Activated effector memory CD4-positive, alpha-beta T cell treated with anti-CD3 and anti-CD28 coated beads, Interleukin-2, amount 50 U/mL, for 16 hours (primary cell): ENCODE measurements at regions not wholly inside any gene's neighbourhood (a gene's known extent, or its start where the extent isn't known, plus 50 kb on each side); places are given as distances from the start of the nearest gene placed in this dataset.

Experiments used
- DNase-seq: peaks from one replicate; pipeline ENCODE4 v3.0.0-alpha.2; 2020

- no peak for DNase-seq
Measured at GRCh38 chr4:124519196-124519595, 193.3 kb downstream of the ANKRD50 start.

- DNase-seq = no peak
Measured at GRCh38 chr4:124523816-124524215, 188.7 kb downstream of the ANKRD50 start.

GRCh38 chr4:124525524-124525923, 187.0 kb downstream of the ANKRD50 start:
- no peak for DNase-seq

GRCh38 chr4:124526331-124526730, 186.2 kb downstream of the ANKRD50 start:
- no peak for DNase-seq

GRCh38 chr4:124526769-124527168, 185.8 kb downstream of the ANKRD50 start:
- DNase-seq = no peak

GRCh38 chr4:124527364-124527763, 185.2 kb downstream of the ANKRD50 start:
- no peak for DNase-seq

GRCh38 chr4:124529131-124529530, 183.4 kb downstream of the ANKRD50 start:
- DNase-seq = no peak

- DNase-seq = no peak
Measured at GRCh38 chr4:124530464-124531077, 182.0 kb downstream of the ANKRD50 start.

GRCh38 chr4:124534131-124534530, 178.4 kb downstream of the ANKRD50 start:
- DNase-seq = no peak

- DNase-seq = no peak
Measured at GRCh38 chr4:124535003-124535402, 177.5 kb downstream of the ANKRD50 start.

GRCh38 chr4:124536946-124537345, 175.6 kb downstream of the ANKRD50 start:
- DNase-seq = no peak

- no peak for DNase-seq
Measured at GRCh38 chr4:124537971-124538370, 174.6 kb downstream of the ANKRD50 start.

- no peak for DNase-seq
Measured at GRCh38 chr4:124540014-124540413, 172.5 kb downstream of the ANKRD50 start.

GRCh38 chr4:124541652-124542420, 170.7 kb downstream of the ANKRD50 start:
- DNase-seq = no peak

GRCh38 chr4:124555959-124556358, 156.6 kb downstream of the ANKRD50 start:
- DNase-seq = no peak

GRCh38 chr4:124564121-124564520, 148.4 kb downstream of the ANKRD50 start:
- no peak for DNase-seq

- no peak for DNase-seq
Measured at GRCh38 chr4:124565371-124565770, 147.2 kb downstream of the ANKRD50 start.

- no peak for DNase-seq
Measured at GRCh38 chr4:124566030-124566429, 146.5 kb downstream of the ANKRD50 start.

GRCh38 chr4:124573056-124573455, 139.5 kb downstream of the ANKRD50 start:
- DNase-seq = no peak

GRCh38 chr4:124579896-124580295, 132.6 kb downstream of the ANKRD50 start:
- DNase-seq = no peak

- no peak for DNase-seq
Measured at GRCh38 chr4:124583797-124584196, 128.7 kb downstream of the ANKRD50 start.

GRCh38 chr4:124589786-124590185, 122.7 kb downstream of the ANKRD50 start:
- no peak for DNase-seq

- no peak for DNase-seq
Measured at GRCh38 chr4:124590480-124590879, 122.1 kb downstream of the ANKRD50 start.

- DNase-seq = no peak
Measured at GRCh38 chr4:124591637-124592036, 120.9 kb downstream of the ANKRD50 start.

GRCh38 chr4:124593494-124593893, 119.0 kb downstream of the ANKRD50 start:
- DNase-seq = no peak
